GM12865 (cell line): ENCODE measurements at regions not wholly inside any gene's neighbourhood (a gene's known extent, or its start where the extent isn't known, plus 50 kb on each side); places are given as distances from the start of the nearest gene placed in this dataset.

Experiments used
- DNase-seq: peaks from one replicate; pipeline ENCODE4 v3.0.0; 2010; ENCODE audit warnings: low read depth
- H3K4me3 ChIP-seq: 2 replicates; pipeline ENCODE4 v1.5.1; 2011; ENCODE audit warnings: mild to moderate bottlenecking, low read depth, low read length, control low read depth
- CTCF ChIP-seq: IDR thresholded peaks from 2 replicates; pipeline ENCODE4 v1.5.1; 2011; ENCODE audit warnings: low read length, control low read depth, low read depth, inconsistent platforms; ENCODE audit not compliant: insufficient read depth; ENCODE audit errors: missing control alignments

GRCh38 chr4:159719531-159719930, 616.7 kb downstream of the RAPGEF2 start:
- no peak for TF ChIP-seq CTCF
- no peak overlapping the region for H3K4me3 ChIP-seq
- DNase-seq: no peak

- DNase-seq: no peak
- H3K4me3 ChIP-seq: no peak overlapping the region
- no peak for TF ChIP-seq CTCF
Measured at GRCh38 chr4:159722052-159722451, 619.2 kb downstream of the RAPGEF2 start.

GRCh38 chr4:159722918-159723317, 620.0 kb downstream of the RAPGEF2 start:
- TF ChIP-seq CTCF: no peak
- no peak for DNase-seq
- H3K4me3 ChIP-seq: no peak overlapping the region

GRCh38 chr4:159723341-159724048, 620.6 kb downstream of the RAPGEF2 start:
- no peak overlapping the region for H3K4me3 ChIP-seq
- no peak for DNase-seq
- no peak for TF ChIP-seq CTCF

GRCh38 chr4:159725571-159725970, 622.7 kb downstream of the RAPGEF2 start:
- H3K4me3 ChIP-seq: no peak overlapping the region
- no peak for TF ChIP-seq CTCF
- no peak for DNase-seq

- H3K4me3 ChIP-seq: no peak overlapping the region
- DNase-seq: no peak
- no peak for TF ChIP-seq CTCF
Measured at GRCh38 chr4:159735281-159736207, 632.7 kb downstream of the RAPGEF2 start.
